Activated CD4-positive, alpha-beta memory T cell treated with anti-CD3 and anti-CD28 coated beads for 36 hours (primary cell): ENCODE measurements at regions not wholly inside any gene's neighbourhood (a gene's known extent, or its start where the extent isn't known, plus 50 kb on each side); places are given as distances from the start of the nearest gene placed in this dataset.

Source experiments
- CTCF ChIA-PET: fragments of 350-600 bp; sonication (Branson Sonifier 250); formaldehyde crosslinking; loops from one replicate; lab custom pipeline; 2021; ENCODE audit warnings: antibody characterized with exemption, inconsistent platforms; lab: Charles Lee
- POLR2A ChIA-PET: fragments of 350-600 bp; sonication (Branson Sonifier 250); formaldehyde crosslinking; loops from one replicate; lab custom pipeline; 2021; ENCODE audit warnings: antibody characterized with exemption; lab: Charles Lee
- DNase-seq: peaks from one replicate; pipeline ENCODE4 v3.0.0-alpha.2; 2020
- H3K27ac Mint-ChIP-seq: one replicate; pipeline ENCODE4 v1.8.0; 2021; ENCODE audit warnings: mixed read lengths
- H3K27me3 Mint-ChIP-seq: one replicate; pipeline ENCODE4 v1.8.0; 2021; ENCODE audit warnings: mixed read lengths
- H3K36me3 Mint-ChIP-seq: one replicate; pipeline ENCODE4 v1.8.0; 2021; ENCODE audit warnings: mixed read lengths
- H3K4me1 Mint-ChIP-seq: one replicate; pipeline ENCODE4 v1.8.0; 2021; ENCODE audit warnings: low read depth, mixed read lengths
- H3K4me3 Mint-ChIP-seq: one replicate; pipeline ENCODE4 v1.8.0; 2021; ENCODE audit warnings: mild to moderate bottlenecking, mixed read lengths
- H3K9me3 Mint-ChIP-seq: one replicate; pipeline ENCODE4 v1.8.0; 2021; ENCODE audit warnings: mixed read lengths
- intact Hi-C: fragments of 100-400 bp; cut with micrococcal nuclease; formaldehyde crosslinking; loops from one replicate; pipeline ENCODE4 v1.15.1; 2023

DNA sequence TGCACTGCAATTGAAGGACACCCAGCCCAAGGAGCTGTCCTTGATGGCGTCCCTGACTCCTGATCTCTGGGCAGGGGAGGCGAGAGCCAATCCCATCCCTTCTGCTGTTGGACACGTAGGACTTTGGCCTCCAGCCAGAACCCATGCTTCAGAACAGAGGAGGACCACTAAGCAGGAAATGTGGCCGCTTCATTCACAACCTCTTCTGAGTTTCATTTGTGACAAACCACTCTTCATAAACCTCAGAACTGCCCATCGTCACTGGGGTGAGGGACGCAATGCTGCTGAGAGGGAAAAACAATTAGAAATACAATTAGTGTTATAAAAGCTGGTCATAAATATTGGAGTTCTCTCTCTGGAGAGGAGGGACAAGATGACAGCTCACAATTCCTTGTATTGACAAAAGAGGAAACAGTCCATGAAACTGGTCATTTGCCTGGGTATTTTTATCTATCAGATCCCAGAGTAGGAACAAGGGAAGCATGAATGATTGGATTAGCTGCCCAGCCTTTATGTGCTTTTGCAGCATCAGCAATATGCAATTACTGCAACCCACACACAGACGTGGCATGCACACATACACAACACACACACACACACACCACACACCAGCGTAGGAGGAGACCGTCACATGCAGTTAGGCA lies 216.5 kb upstream of the CADM1 start:
- no peaks in the 10 kb centered on the region for H3K9me3 Mint-ChIP-seq
- no peak for DNase-seq
- H3K27ac Mint-ChIP-seq, result no peak overlapping the region
- ChIA-PET POLR2A (no interaction called here), CTCF (no interaction called here)
- H3K4me1 Mint-ChIP-seq, result no peaks in the 10 kb centered on the region
- no peaks in the 10 kb centered on the region for H3K36me3 Mint-ChIP-seq
- no peak overlapping the region for H3K4me3 Mint-ChIP-seq
- no peaks in the 10 kb centered on the region for H3K27me3 Mint-ChIP-seq
- intact Hi-C loops, result no loop called here

DNA sequence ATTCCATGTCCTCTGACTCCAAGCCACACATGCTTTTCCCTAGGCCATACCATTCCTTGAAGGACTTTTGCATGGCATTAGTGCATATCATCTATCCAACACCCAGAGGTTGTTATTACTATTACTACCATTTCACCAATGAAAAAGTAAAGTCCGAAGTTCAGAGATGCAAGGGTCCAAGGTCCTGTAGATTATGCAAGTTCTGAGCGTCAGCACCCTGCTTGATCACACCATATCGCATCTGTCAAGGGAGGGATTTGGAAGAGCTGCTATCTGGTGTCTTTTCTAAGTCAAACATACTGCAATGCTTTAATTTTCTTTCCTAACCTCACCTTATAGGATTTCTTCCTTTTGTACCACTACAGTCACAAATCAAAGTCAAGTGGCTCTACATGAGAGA lies 214.7 kb upstream of the CADM1 start:
- H3K27ac Mint-ChIP-seq, result no peak overlapping the region
- no peak overlapping the region for H3K4me3 Mint-ChIP-seq
- H3K9me3 Mint-ChIP-seq, result no peaks in the 10 kb centered on the region
- CTCF ChIA-PET, result no interaction called here
- DNase-seq, result no peak
- H3K27me3 Mint-ChIP-seq, result no peaks in the 10 kb centered on the region
- intact Hi-C loops, result no loop called here
- H3K36me3 Mint-ChIP-seq, result no peaks in the 10 kb centered on the region
- POLR2A ChIA-PET, result no interaction called here
- no peaks in the 10 kb centered on the region for H3K4me1 Mint-ChIP-seq

DNA sequence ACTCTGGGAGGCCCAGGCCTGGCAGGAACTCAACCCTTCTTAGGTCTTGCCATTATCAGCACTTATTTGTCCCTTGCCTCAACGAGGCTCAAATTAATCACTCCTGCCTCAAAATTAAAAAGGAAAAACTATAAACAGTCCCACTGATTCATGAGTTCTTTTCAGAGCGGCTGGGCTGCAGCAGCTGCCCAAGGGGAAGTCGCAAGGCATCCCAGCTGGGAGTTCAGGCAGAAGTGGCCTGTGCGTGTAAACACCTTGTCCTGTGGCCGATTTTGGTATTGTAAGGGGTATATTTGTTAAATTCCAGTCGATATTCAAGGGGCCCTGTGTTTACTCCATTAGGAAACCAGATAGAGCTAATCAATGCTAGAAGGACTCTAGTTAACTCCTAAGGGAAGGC lies 213.9 kb upstream of the CADM1 start:
- Mint-ChIP-seq H3K4me3 (no peak overlapping the region), H3K4me1 (no peaks in the 10 kb centered on the region), H3K27me3 (no peaks in the 10 kb centered on the region), H3K36me3 (no peaks in the 10 kb centered on the region), H3K27ac (no peak overlapping the region), H3K9me3 (no peaks in the 10 kb centered on the region)
- CTCF ChIA-PET, result no interaction called here
- POLR2A ChIA-PET, result no interaction called here
- intact Hi-C loops, result no loop called here
- DNase-seq, result no peak

DNA sequence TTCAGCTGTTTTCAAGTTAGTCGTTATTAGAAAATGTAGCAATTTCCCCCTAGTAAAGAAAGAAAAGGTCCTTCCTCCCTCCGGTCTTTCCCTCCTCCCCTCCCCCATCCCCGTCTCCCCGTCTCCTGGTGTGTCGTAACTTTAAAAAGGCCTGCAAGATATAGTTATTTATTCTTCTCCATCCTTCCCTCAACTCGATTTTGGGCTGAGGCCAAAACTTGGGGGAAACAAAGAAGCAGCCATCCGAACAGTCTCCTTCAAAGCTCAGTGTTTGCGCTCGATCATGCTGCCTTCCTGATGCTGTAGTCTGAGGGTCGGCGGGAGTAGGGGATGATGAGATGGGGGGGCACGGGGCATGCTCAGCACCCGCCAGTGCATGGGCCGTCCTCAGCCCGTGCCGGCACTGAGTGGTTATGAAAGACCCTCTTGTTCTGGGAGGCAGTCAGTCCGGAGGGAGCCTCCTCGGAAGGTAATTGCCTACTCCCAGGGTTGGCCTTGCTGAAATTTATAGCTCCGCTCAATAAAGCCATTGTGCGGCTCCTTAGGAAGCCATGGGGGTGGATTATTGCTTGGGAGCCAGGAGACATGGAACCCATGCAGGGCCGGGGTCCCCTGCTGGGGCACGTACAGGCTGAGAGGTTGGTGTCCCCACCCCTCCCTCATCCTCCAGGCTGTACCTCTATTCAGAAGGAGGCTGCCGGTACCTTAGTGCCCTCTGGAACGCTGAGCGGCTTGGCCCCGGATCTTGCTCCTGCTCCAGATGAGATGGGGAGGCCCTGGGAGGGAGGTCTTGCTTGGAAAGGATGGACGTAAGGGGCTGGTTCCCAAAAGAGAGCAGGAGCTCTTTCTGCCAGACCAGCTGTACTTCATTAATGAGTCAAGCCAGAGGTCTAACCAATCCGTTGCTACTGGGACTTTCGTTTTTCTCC lies 212.7 kb upstream of the CADM1 start:
- no peak for DNase-seq
- ChIA-PET POLR2A (no interaction called here), CTCF (no interaction called here)
- H3K9me3 Mint-ChIP-seq, result no peaks in the 10 kb centered on the region
- H3K36me3 Mint-ChIP-seq, result no peaks in the 10 kb centered on the region
- no peaks in the 10 kb centered on the region for H3K4me1 Mint-ChIP-seq
- intact Hi-C loops, result no loop called here
- H3K27me3 Mint-ChIP-seq, result no peaks in the 10 kb centered on the region
- H3K4me3 Mint-ChIP-seq, result no peak overlapping the region
- no peak overlapping the region for H3K27ac Mint-ChIP-seq

DNA sequence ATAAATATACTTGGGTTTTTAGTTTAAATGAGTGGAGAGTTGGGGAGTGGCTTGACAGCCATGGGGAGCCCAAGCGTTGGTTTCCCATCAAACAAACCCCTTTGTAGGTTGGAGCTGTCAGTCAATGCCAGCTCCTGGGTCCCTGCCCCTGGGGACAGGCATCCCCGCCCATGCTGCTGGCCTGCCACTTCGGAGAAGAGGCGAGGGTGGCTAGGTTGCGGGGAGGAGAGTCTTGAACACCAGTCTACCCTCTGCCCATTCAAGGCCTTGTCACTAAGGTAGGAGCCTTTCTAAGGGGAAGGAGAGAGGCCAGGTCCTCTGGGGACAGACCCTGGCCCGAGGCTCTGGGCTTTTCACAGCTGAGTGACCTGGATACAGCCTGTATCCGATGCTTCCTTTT lies 211.9 kb upstream of the CADM1 start:
- Mint-ChIP-seq H3K27ac (no peak overlapping the region), H3K4me1 (no peaks in the 10 kb centered on the region), H3K9me3 (no peaks in the 10 kb centered on the region), H3K36me3 (no peaks in the 10 kb centered on the region), H3K4me3 (no peak overlapping the region), H3K27me3 (no peaks in the 10 kb centered on the region)
- DNase-seq, result no peak
- POLR2A ChIA-PET, result no interaction called here
- intact Hi-C loops, result no loop called here
- CTCF ChIA-PET, result no interaction called here

DNA sequence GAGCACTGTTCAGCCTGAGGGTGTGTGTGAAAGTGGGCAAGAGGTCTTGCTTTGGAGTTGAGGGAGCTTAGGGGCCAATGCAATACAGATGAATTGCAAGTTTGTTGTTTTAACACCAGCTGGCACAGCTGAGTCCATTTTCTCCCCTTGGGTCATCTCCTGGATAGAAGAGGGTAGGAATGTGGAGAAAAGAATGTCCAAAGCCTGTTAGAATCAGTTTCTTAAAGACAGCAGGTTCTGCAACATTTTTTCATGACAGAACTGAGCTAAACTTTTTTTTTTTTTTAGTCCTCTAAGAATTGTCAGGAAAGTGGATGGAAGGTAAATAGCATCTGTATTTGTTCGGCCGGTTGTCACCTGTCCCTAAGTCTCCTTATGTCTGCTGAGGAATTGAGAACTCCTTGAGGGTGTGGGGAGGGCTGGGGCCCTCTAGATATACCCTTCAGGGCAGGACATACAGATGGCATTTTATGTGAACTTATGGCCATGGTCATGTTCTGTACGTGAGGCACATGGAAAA lies 211.1 kb upstream of the CADM1 start:
- DNase-seq, result no peak
- intact Hi-C loops, result no loop called here
- H3K36me3 Mint-ChIP-seq, result no peaks in the 10 kb centered on the region
- H3K27me3 Mint-ChIP-seq, result no peaks in the 10 kb centered on the region
- ChIA-PET CTCF (no interaction called here), POLR2A (no interaction called here)
- no peaks in the 10 kb centered on the region for H3K9me3 Mint-ChIP-seq
- H3K4me3 Mint-ChIP-seq, result no peak overlapping the region
- no peaks in the 10 kb centered on the region for H3K4me1 Mint-ChIP-seq
- H3K27ac Mint-ChIP-seq, result no peak overlapping the region

DNA sequence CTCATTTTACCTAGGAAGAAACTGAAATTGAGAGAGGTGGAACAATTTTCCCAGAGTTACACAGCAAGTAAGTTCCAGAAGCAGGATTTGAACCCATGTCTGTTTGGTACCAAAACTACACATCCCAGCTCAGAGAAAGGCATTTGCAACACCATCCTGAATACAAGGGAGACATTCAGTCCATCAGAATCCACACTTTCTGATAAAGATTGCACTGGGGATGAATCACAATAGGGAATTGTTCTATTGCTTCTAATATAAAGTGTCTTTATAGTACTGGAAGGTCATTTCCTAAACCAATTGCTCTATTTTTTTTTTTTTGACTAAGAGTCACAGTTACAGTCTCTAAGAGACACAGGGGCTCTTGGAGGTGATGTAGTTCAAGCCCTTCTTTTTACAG lies 208.1 kb upstream of the CADM1 start:
- no peak for DNase-seq
- ChIA-PET POLR2A (no interaction called here), CTCF (no interaction called here)
- Mint-ChIP-seq H3K36me3 (no peaks in the 10 kb centered on the region), H3K9me3 (no peaks in the 10 kb centered on the region), H3K4me1 (peaks cover 3% of the 10 kb centered on the region), H3K27ac (no peak overlapping the region), H3K4me3 (no peak overlapping the region), H3K27me3 (peaks cover 4% of the 10 kb centered on the region)
- intact Hi-C loops, result no loop called here

DNA sequence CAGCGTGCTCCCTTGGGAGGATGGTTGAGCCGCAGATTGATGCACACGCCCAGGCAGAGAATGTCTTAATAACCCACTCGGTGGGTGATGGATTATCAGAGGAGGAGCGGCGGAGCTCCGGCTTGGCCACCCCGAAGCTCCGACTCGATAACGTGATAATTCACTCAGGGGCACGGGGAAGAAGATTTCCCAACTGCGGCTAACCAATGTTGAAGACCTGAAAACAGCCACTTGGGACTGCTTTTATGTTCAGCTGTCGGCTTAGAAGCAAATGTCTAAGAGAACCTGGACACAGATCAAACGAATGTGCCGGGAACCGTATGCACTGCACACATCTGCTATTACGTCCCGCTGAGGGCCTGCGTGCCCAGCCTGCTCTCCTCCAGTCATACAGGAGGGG lies 206.8 kb upstream of the CADM1 start:
- no peak overlapping the region for H3K4me3 Mint-ChIP-seq
- no peak overlapping the region for H3K27ac Mint-ChIP-seq
- no peaks in the 10 kb centered on the region for H3K36me3 Mint-ChIP-seq
- intact Hi-C loops, result no loop called here
- DNase-seq, result no peak
- peaks cover 4% of the 10 kb centered on the region for H3K27me3 Mint-ChIP-seq
- no peaks in the 10 kb centered on the region for H3K9me3 Mint-ChIP-seq
- POLR2A ChIA-PET, result no interaction called here
- CTCF ChIA-PET, result no interaction called here
- H3K4me1 Mint-ChIP-seq, result peaks cover 3% of the 10 kb centered on the region

DNA sequence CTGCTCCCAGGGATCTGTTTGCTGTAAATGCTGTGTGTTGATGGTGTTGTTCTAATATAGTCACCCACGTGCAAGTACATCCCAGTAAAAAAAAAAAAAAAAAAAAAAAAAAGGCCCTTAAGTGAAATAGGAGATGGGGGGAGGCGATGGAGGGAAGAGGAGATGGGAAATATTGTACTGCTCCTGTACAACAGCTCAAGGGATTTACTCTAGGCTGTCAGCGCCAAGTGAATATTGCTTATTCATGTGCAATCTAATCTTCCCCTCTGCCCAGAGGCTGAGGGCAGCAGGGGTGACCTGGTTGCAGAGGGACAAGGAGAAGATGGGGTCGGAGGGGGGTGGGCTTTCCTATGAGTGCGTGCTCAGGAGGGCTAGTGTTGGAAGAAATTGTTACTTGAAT lies 206.2 kb upstream of the CADM1 start:
- DNase-seq, result no peak
- CTCF ChIA-PET, result no interaction called here
- Mint-ChIP-seq H3K4me1 (peaks cover 3% of the 10 kb centered on the region), H3K27ac (no peak overlapping the region), H3K27me3 (peaks cover 4% of the 10 kb centered on the region), H3K36me3 (no peaks in the 10 kb centered on the region), H3K4me3 (no peak overlapping the region), H3K9me3 (no peaks in the 10 kb centered on the region)
- POLR2A ChIA-PET, result no interaction called here
- intact Hi-C loops, result no loop called here

DNA sequence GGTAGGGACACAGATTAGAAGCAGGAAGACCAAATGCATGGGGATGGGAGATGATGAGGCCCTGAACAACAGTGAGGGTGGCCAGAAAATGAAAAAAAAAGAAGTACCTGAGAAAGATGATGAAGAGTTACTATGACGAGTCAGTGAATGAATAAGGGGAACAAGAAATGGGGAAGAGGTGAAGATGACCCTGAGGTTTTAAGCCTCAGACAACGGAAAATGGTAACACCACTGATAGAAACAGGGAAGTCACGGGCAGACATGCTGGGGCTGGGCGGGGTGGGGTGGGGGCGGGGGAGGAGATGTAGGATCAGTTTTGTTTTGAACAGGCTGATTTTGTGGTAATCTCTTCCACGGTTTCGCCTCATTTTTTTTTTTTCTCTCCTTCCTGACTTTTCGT lies 205.1 kb upstream of the CADM1 start:
- intact Hi-C loops, result no loop called here
- Mint-ChIP-seq H3K27ac (no peak overlapping the region), H3K36me3 (no peaks in the 10 kb centered on the region), H3K9me3 (no peaks in the 10 kb centered on the region), H3K4me3 (no peak overlapping the region), H3K4me1 (peaks cover 3% of the 10 kb centered on the region), H3K27me3 (peaks cover 4% of the 10 kb centered on the region)
- no peak for DNase-seq
- ChIA-PET POLR2A (no interaction called here), CTCF (no interaction called here)

DNA sequence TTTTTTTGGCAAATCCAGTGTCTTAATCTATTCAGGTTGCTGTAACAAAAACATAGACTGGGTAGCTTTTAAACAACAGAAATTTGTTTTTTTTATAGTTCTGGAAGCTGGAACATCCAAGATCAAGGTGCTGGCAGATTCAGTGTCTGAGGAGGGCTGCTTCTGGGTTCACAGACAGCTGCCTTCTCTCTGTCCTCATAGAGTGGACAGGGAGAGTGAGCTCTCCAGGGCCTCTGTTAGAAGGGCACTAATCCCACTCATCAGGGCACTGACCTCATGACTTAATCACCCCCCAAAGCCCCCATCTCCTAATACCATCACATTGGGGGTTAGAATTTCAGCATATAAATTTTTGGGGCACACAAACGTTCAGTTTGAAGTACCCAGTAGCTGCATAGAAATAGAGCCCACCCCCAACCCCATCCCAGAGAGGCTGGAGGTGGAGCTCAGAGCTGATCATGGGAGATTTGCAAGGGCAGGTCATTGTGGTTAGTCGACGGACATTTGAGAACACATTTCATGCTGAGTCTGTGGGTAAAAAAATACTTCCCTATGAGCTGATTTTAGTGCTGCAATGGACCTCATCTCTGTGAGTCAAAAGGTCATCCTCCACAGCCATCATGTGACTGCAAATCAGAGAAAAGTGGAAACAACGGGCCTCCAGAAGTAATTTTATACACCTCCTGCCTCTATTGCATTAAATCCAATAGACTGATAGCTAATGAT lies 203.1 kb upstream of the CADM1 start:
- H3K4me1 Mint-ChIP-seq, result peaks cover 3% of the 10 kb centered on the region
- CTCF ChIA-PET, result no interaction called here
- H3K36me3 Mint-ChIP-seq, result no peaks in the 10 kb centered on the region
- intact Hi-C loops, result no loop called here
- peaks cover 4% of the 10 kb centered on the region for H3K27me3 Mint-ChIP-seq
- no peak for DNase-seq
- H3K27ac Mint-ChIP-seq, result no peak overlapping the region
- POLR2A ChIA-PET, result no interaction called here
- H3K4me3 Mint-ChIP-seq, result no peak overlapping the region
- H3K9me3 Mint-ChIP-seq, result no peaks in the 10 kb centered on the region

DNA sequence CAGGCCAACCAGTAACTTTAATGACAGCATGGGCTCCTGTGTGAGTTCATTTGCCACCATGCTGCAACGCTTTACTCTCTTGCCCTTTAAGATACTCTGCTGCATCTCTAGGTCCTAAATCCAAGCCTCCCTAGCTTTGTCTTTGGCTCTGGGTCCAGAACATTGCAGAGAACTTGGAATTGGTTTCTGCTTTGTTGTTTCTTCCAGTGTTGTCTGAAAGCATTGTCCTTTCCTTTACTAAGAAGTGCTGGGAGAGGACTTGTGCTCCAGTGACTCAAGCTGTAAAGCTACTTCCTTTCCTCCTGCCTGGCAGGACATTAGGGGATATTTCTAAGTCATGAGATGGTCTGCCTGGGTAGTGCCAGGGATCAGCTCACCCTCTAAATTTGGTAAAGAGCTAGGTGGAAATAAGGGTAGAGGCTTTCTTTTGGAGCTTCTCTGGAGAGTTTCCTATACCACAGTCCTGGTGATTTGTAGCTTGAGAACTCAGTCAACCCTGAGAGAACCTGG lies 202.5 kb upstream of the CADM1 start:
- no peak for DNase-seq
- Mint-ChIP-seq H3K9me3 (no peaks in the 10 kb centered on the region), H3K4me1 (peaks cover 3% of the 10 kb centered on the region), H3K4me3 (no peak overlapping the region), H3K27me3 (peaks cover 4% of the 10 kb centered on the region), H3K36me3 (no peaks in the 10 kb centered on the region), H3K27ac (no peak overlapping the region)
- CTCF ChIA-PET, result no interaction called here
- intact Hi-C loops, result no loop called here
- POLR2A ChIA-PET, result no interaction called here
